Mesenchymal stem cell (in vitro differentiated cells and primary cell): ENCODE measurements at regions not wholly inside any gene's neighbourhood (a gene's known extent, or its start where the extent isn't known, plus 50 kb on each side); places are given as distances from the start of the nearest gene placed in this dataset.

Experiments
- DNase-seq: peaks from one replicate; pipeline ENCODE4 v3.0.0-alpha.2; 2013
- H2AFZ ChIP-seq: one replicate; pipeline ENCODE4 v1.6.1; 2013; ENCODE audit warnings: low read depth, mild to moderate bottlenecking, control low read depth, inconsistent platforms, low read length, moderate library complexity
- H2AK5ac ChIP-seq: 2 replicates; pipeline ENCODE4 v1.6.1; 2013; ENCODE audit warnings: low read length, moderate library complexity, mild to moderate bottlenecking, inconsistent platforms; ENCODE audit not compliant: severe bottlenecking
- H2BK120ac ChIP-seq: one replicate; pipeline ENCODE4 v1.6.1; 2013; ENCODE audit warnings: low read depth, mild to moderate bottlenecking, inconsistent platforms, low read length, moderate library complexity
- H2BK12ac ChIP-seq, 2 experiments: one replicate each; pipeline ENCODE4 v1.6.1; 2013; ENCODE audit warnings: inconsistent platforms in 2 of 2, low read length in 2 of 2, mild to moderate bottlenecking in 2 of 2, moderate library complexity in 2 of 2, control low read depth in 1 of 2
- H2BK15ac ChIP-seq: one replicate; pipeline ENCODE4 v1.6.1; 2013; ENCODE audit warnings: mild to moderate bottlenecking, low read depth, inconsistent platforms; ENCODE audit not compliant: poor library complexity, severe bottlenecking
- H2BK5ac ChIP-seq: 2 replicates; pipeline ENCODE4 v1.6.1; 2013; ENCODE audit warnings: low read depth, mild to moderate bottlenecking, low read length, control low read depth, inconsistent platforms; ENCODE audit not compliant: poor library complexity, severe bottlenecking
- H3K14ac ChIP-seq, 2 experiments: one replicate each; pipeline ENCODE4 v1.6.1; 2013; ENCODE audit warnings: inconsistent platforms in 2 of 2, low read length in 2 of 2, control low read depth in 1 of 2, mild to moderate bottlenecking in 1 of 2, moderate library complexity in 1 of 2
- H3K18ac ChIP-seq, 2 experiments: one replicate each; pipeline ENCODE4 v1.6.1; 2013; ENCODE audit warnings: inconsistent platforms in 2 of 2, low read length in 2 of 2, control low read depth in 1 of 2, low read depth in 1 of 2, mild to moderate bottlenecking in 1 of 2
- H3K23ac ChIP-seq, 2 experiments: one replicate each; pipeline ENCODE4 v1.6.1; 2013; ENCODE audit warnings: inconsistent platforms in 2 of 2, low read length in 2 of 2, mild to moderate bottlenecking in 2 of 2, moderate library complexity in 2 of 2, control low read depth in 1 of 2
- H3K27ac ChIP-seq: 2 replicates; pipeline ENCODE4 v1.5.1; 2013; ENCODE audit warnings: mild to moderate bottlenecking, moderate library complexity, low read length, control low read depth, inconsistent platforms; ENCODE audit not compliant: poor library complexity, severe bottlenecking
- H3K27me3 ChIP-seq, 2 experiments: 2 replicates each; pipeline versions ENCODE4 v1.6.1 to v1.7.0; 2013; ENCODE audit warnings: low read length in 2 of 2, mild to moderate bottlenecking in 2 of 2, moderate library complexity in 2 of 2, control low read depth in 1 of 2, inconsistent platforms in 1 of 2; ENCODE audit not compliant: control insufficient read depth in 1 of 2, insufficient read depth in 1 of 2
- H3K36me3 ChIP-seq, 2 experiments: 2 replicates each; pipeline versions ENCODE4 v1.6.1 to v1.7.0; 2013; ENCODE audit warnings: low read length in 2 of 2, control low read depth in 1 of 2, inconsistent platforms in 1 of 2, low read depth in 1 of 2, mild to moderate bottlenecking in 1 of 2; ENCODE audit not compliant: insufficient read depth in 2 of 2, control insufficient read depth in 1 of 2
- H3K4ac ChIP-seq, 2 experiments: one replicate each; pipeline ENCODE4 v1.6.1; 2013; ENCODE audit warnings: inconsistent platforms in 2 of 2, low read length in 2 of 2, mild to moderate bottlenecking in 2 of 2, moderate library complexity in 2 of 2, control low read depth in 1 of 2, low read depth in 1 of 2
- H3K4me1 ChIP-seq: 2 replicates; pipeline ENCODE4 v1.6.1; 2013; ENCODE audit warnings: low read depth, low read length, control low read depth; ENCODE audit not compliant: control insufficient read depth, insufficient read depth
- H3K4me2 ChIP-seq: 2 replicates; pipeline ENCODE4 v1.6.1; 2013; ENCODE audit warnings: low read length, mild to moderate bottlenecking, inconsistent platforms; ENCODE audit not compliant: poor library complexity, severe bottlenecking
- H3K4me3 ChIP-seq, 2 experiments: 2 replicates each; pipeline versions ENCODE4 v1.5.1 to v1.7.0; 2013; ENCODE audit warnings: low read length in 2 of 2, mild to moderate bottlenecking in 2 of 2, control low read depth in 1 of 2, low read depth in 1 of 2; ENCODE audit not compliant: insufficient read depth in 1 of 2
- H3K79me1 ChIP-seq: replicated peaks from 2 replicates; pipeline ENCODE4 v1.6.1; 2013; ENCODE audit warnings: mild to moderate bottlenecking, control low read depth, low read length, inconsistent platforms; ENCODE audit not compliant: poor library complexity, severe bottlenecking
- H3K9ac ChIP-seq: 2 replicates; pipeline ENCODE4 v1.7.0; 2013; ENCODE audit warnings: mild to moderate bottlenecking, low read length, moderate library complexity
- H3K9me3 ChIP-seq: 2 replicates; pipeline ENCODE4 v1.7.0; 2013; ENCODE audit warnings: mild to moderate bottlenecking, low read length; ENCODE audit not compliant: control insufficient read depth
- H4K8ac ChIP-seq: one replicate; pipeline ENCODE4 v1.6.1; 2013; ENCODE audit warnings: inconsistent platforms, mild to moderate bottlenecking, low read length, moderate library complexity
- H4K91ac ChIP-seq: one replicate; pipeline ENCODE4 v1.6.1; 2013; ENCODE audit warnings: mild to moderate bottlenecking, low read length, inconsistent platforms
- WGBS: methylation state at CpG from one replicate; pipeline ENCODE4 v1.1.7; 2013; ENCODE audit warnings: mixed read lengths; 5-methylcytosine and 5-hydroxymethylcytosine counted together

DNA sequence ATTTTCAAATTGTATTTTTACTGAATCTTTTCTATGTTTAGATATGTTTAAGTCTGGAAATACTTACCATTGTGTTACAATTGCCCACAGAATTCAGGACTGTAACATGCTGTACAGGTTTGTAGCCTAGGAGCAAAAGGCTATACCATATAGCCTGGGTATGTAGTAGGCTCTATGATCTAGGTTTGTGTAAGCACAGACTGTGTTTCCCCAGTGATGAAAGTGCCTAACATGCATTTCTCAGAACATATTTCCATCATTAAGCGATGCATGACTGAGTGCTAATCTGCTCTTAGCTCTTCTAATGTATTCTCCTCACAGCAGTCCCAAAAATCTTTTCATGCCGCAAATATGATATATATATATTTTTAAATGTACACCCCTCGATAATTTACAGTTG is 166.7 kb upstream of the PPP2R2B start:
- H4K91ac ChIP-seq = no peak overlapping the region
- H3K27me3 ChIP-seq = peaks cover 3 to 22% of the 10 kb centered on the region in 2 experiments
- H2BK5ac ChIP-seq = no peak overlapping the region
- no peak overlapping the region for H3K4ac ChIP-seq
- no peak overlapping the region for H3K4me2 ChIP-seq
- no peaks in the 10 kb centered on the region for H3K4me1 ChIP-seq
- no peaks in the 10 kb centered on the region for H3K79me1 ChIP-seq
- no peak overlapping the region for H3K14ac ChIP-seq
- H2BK15ac ChIP-seq = no peak overlapping the region
- 89% methylated on average over 1 of the region's 3 CpGs for WGBS
- no peak overlapping the region for H2AFZ ChIP-seq
- DNase-seq = no peak
- H2BK12ac ChIP-seq = no peak overlapping the region
- no peak overlapping the region for H3K23ac ChIP-seq
- H2AK5ac ChIP-seq = no peak overlapping the region
- no peaks in the 10 kb centered on the region for H3K36me3 ChIP-seq
- H4K8ac ChIP-seq = no peak overlapping the region
- no peak overlapping the region for H3K18ac ChIP-seq
- no peak overlapping the region for H2BK120ac ChIP-seq
- no peak overlapping the region for H3K27ac ChIP-seq
- no peaks in the 10 kb centered on the region for H3K9me3 ChIP-seq
- no peak overlapping the region for H3K4me3 ChIP-seq
- no peak overlapping the region for H3K9ac ChIP-seq

DNA sequence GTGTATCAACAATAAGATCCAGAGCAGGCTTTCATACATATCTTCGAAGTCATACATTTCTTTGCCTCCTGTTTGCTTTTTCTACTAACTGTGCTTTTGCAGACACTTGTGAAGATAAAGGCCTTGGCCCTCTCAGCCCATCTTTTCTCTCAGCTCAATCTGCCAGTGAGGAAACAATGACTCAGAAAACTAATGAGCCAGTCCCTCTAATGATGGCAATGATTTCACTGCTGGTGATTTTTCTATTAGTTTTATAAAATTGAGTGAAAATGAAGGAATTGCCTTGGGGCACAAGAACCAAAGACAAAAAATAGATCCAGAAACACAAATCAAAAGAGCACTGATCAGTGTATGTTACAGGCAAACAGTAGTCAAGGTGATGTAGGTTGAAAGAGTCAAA is 167.7 kb upstream of the PPP2R2B start:
- no peak overlapping the region for H3K4me3 ChIP-seq
- H3K79me1 ChIP-seq = no peaks in the 10 kb centered on the region
- no peak overlapping the region for H3K23ac ChIP-seq
- H2BK120ac ChIP-seq = no peak overlapping the region
- no peak overlapping the region for H3K18ac ChIP-seq
- H3K9me3 ChIP-seq = no peaks in the 10 kb centered on the region
- H2BK12ac ChIP-seq = no peak overlapping the region
- no peak overlapping the region for H4K8ac ChIP-seq
- H3K4ac ChIP-seq = no peak overlapping the region
- H2BK5ac ChIP-seq = no peak overlapping the region
- no peaks in the 10 kb centered on the region for H3K36me3 ChIP-seq
- no peak overlapping the region for H3K14ac ChIP-seq
- H3K4me2 ChIP-seq = no peak overlapping the region
- H3K4me1 ChIP-seq = no peaks in the 10 kb centered on the region
- no peak overlapping the region for H2BK15ac ChIP-seq
- H3K9ac ChIP-seq = no peak overlapping the region
- WGBS = 75% methylated on average over 1 of the region's 1 CpG
- no peak overlapping the region for H3K27ac ChIP-seq
- no peak overlapping the region for H4K91ac ChIP-seq
- no peak overlapping the region for H2AK5ac ChIP-seq
- peak; percentile 4 for DNase-seq
- H3K27me3 ChIP-seq = peaks cover 3 to 18% of the 10 kb centered on the region in 2 experiments
- H2AFZ ChIP-seq = no peak overlapping the region

DNA sequence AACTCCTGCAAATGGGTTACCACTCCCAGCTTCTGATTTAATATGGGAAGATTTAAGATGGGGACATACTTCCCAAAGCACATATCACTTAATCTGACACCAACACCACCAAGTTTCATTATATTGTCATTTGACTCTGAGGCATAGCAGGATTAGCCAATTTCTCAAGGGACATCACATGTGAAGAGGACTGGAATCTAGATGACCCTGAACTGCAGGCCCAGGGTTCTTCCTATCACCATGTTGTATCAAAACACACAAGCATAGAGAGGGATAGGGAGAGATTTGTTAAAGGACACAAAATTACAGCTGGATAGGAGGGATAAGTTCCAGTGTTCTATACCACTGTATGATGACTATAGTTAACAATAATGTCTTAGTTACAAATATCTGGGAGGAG is 168.3 kb upstream of the PPP2R2B start:
- no peak overlapping the region for H3K23ac ChIP-seq
- H3K79me1 ChIP-seq = no peaks in the 10 kb centered on the region
- H2BK12ac ChIP-seq = no peak overlapping the region
- H3K36me3 ChIP-seq = no peaks in the 10 kb centered on the region
- no peaks in the 10 kb centered on the region for H3K4me1 ChIP-seq
- no peak overlapping the region for H2BK5ac ChIP-seq
- H2AFZ ChIP-seq = no peak overlapping the region
- H2BK15ac ChIP-seq = no peak overlapping the region
- no peak overlapping the region for H2BK120ac ChIP-seq
- no peak for DNase-seq
- no peaks in the 10 kb centered on the region for H3K9me3 ChIP-seq
- H3K18ac ChIP-seq = no peak overlapping the region
- no peak overlapping the region for H3K4me3 ChIP-seq
- no peak overlapping the region for H2AK5ac ChIP-seq
- no peak overlapping the region for H3K27ac ChIP-seq
- no peak overlapping the region for H3K9ac ChIP-seq
- no peak overlapping the region for H3K4ac ChIP-seq
- H3K4me2 ChIP-seq = no peak overlapping the region
- no peak overlapping the region for H4K8ac ChIP-seq
- peaks cover 3 to 17% of the 10 kb centered on the region in 2 experiments for H3K27me3 ChIP-seq
- H4K91ac ChIP-seq = no peak overlapping the region
- no peak overlapping the region for H3K14ac ChIP-seq

DNA sequence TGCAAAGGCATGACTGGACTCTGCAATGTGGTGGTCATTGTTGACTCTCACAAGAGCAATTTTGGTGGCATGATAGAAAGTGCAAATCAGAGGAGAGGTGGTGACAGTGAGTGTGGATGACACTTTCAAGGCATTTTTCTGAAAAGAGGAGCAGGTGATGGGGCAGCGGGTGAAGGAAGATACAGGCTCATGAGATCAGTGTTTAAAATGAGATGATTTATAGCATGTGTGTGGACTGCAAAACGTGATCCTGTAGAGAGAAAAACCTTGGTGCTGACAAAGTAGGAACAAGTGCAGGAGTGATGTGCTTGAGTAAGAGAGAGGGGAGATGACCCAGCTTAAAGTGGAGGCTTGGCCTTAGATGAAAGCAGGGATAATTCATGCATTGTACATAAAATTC is 171.2 kb upstream of the PPP2R2B start:
- H2AFZ ChIP-seq = no peak overlapping the region
- H3K18ac ChIP-seq = no peak overlapping the region
- H4K91ac ChIP-seq = no peak overlapping the region
- H3K23ac ChIP-seq = no peak overlapping the region
- no peak overlapping the region for H2BK5ac ChIP-seq
- H3K27ac ChIP-seq = no peak overlapping the region
- no peak for DNase-seq
- H3K14ac ChIP-seq = no peak overlapping the region
- no peak overlapping the region for H2BK15ac ChIP-seq
- H3K9me3 ChIP-seq = no peaks in the 10 kb centered on the region
- H3K36me3 ChIP-seq = no peaks in the 10 kb centered on the region
- H2BK120ac ChIP-seq = no peak overlapping the region
- no peak overlapping the region for H3K4ac ChIP-seq
- H3K79me1 ChIP-seq = no peaks in the 10 kb centered on the region
- no peak overlapping the region for H2BK12ac ChIP-seq
- no peak overlapping the region for H4K8ac ChIP-seq
- H3K4me3 ChIP-seq = no peak overlapping the region
- peaks cover 3 to 9% of the 10 kb centered on the region in 2 experiments for H3K27me3 ChIP-seq
- no peak overlapping the region for H3K9ac ChIP-seq
- H3K4me2 ChIP-seq = no peak overlapping the region
- no peak overlapping the region for H2AK5ac ChIP-seq
- no peaks in the 10 kb centered on the region for H3K4me1 ChIP-seq
- WGBS = 59% methylated on average over 2 of the region's 2 CpGs
